ENCODE measurements at regions not wholly inside any gene's neighbourhood (a gene's known extent, or its start where the extent isn't known, plus 50 kb on each side); places are given as distances from the start of the nearest gene placed in this dataset.

GRCh38 chr2:111696226-111696625 lies 187.8 kb downstream of the ANAPC1 start:
- TF ChIP-seq CTCF (conservative IDR thresholded peaks at IDR 0.05 in 1 of 2, IDR thresholded peaks at IDR 0.05 in 1 of 2; ENCODE audit: low read depth in 1 of 2, low read length in 2 of 2) (no peak), EZH2 (IDR thresholded peaks at IDR 0.05; ENCODE audit: low read length, missing control alignments) (no peak)
